ENCODE measurements at regions not wholly inside any gene's neighbourhood (a gene's known extent, or its start where the extent isn't known, plus 50 kb on each side); places are given as distances from the start of the nearest gene placed in this dataset.

DNA sequence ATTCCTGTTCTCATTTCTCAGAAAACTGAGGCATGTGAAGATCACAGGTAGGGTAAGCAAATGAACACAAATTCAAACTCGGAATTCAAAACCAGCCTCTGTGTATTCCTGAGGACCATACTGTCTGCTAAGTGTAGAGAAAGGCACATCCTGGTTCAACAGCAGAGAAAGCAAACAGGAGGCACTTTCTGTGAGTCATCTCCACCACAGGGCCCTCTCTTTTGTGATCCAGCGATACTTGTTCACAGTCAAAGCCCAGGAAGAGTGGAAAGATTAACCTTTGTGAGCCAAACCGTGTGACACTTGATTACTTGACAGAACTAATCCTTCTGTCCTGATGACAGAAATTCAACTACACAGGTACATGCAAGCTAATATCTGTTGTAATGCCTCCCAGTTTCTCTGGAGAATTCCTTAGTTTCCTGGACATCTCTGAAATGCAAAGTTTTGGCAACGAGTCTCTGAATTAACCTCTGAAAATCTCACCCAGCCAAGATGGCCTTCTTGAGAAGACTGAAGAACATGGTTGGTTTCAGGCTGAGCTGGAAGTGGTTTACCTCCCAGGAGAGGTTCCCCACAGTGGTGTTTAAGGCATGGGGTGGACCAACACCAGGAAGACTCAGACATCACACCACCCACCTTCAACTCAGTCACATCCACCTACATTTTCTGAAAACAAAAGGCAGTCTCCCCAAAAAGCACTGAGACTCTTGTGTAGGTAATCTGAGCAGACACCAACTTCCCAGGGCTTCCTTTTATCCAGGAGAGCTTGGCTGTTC is 98.2 kb upstream of the ERG start:
- TF ChIP-seq, protein P1, sequence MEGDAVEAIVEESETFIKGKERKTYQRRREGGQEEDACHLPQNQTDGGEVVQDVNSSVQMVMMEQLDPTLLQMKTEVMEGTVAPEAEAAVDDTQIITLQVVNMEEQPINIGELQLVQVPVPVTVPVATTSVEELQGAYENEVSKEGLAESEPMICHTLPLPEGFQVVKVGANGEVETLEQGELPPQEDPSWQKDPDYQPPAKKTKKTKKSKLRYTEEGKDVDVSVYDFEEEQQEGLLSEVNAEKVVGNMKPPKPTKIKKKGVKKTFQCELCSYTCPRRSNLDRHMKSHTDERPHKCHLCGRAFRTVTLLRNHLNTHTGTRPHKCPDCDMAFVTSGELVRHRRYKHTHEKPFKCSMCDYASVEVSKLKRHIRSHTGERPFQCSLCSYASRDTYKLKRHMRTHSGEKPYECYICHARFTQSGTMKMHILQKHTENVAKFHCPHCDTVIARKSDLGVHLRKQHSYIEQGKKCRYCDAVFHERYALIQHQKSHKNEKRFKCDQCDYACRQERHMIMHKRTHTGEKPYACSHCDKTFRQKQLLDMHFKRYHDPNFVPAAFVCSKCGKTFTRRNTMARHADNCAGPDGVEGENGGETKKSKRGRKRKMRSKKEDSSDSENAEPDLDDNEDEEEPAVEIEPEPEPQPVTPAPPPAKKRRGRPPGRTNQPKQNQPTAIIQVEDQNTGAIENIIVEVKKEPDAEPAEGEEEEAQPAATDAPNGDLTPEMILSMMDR (conservative IDR thresholded peaks at IDR 0.05; ENCODE audit: low read length) = no peak
- no peak for TF ChIP-seq EZH2phosphoT487 (IDR thresholded peaks at IDR 0.05; ENCODE audit: borderline replicate concordance, low read depth, low read length)
